ENCODE measurements at regions not wholly inside any gene's neighbourhood (a gene's known extent, or its start where the extent isn't known, plus 50 kb on each side); places are given as distances from the start of the nearest gene placed in this dataset.
"Not testable (repeated sequence)": the region's sequence is repeated elsewhere in the genome, so short reads cannot be mapped to it uniquely, and the experiment has no call there.

GRCh38 chr14:30419037-30419436 lies 139.9 kb upstream of the G2E3 start:
- DNase-seq (ENCODE audit: low read depth), result no peak

GRCh38 chr14:30420515-30420914 lies 138.4 kb upstream of the G2E3 start:
- no peak for DNase-seq (ENCODE audit: low read depth)

- DNase-seq (ENCODE audit: low read depth), result no peak
Measured at GRCh38 chr14:30426463-30426862, 132.5 kb upstream of the G2E3 start.

GRCh38 chr14:30427401-30427800 lies 131.6 kb upstream of the G2E3 start:
- DNase-seq (ENCODE audit: low read depth), result no peak

GRCh38 chr14:30427846-30428245 lies 131.1 kb upstream of the G2E3 start:
- DNase-seq (ENCODE audit: low read depth), result no peak

GRCh38 chr14:30431552-30431951 lies 127.4 kb upstream of the G2E3 start:
- DNase-seq (ENCODE audit: low read depth), result no peak

GRCh38 chr14:30440961-30441360 lies 118.0 kb upstream of the G2E3 start:
- DNase-seq (ENCODE audit: low read depth), result no peak

GRCh38 chr14:30443368-30444007 lies 115.5 kb upstream of the G2E3 start:
- peak; percentile 33 for DNase-seq (ENCODE audit: low read depth)

- no peak for DNase-seq (ENCODE audit: low read depth)
Measured at GRCh38 chr14:30444451-30444850, 114.5 kb upstream of the G2E3 start.

GRCh38 chr14:30445011-30445793 lies 113.8 kb upstream of the G2E3 start:
- DNase-seq (ENCODE audit: low read depth), result no peak

- DNase-seq (ENCODE audit: low read depth), result no peak
Measured at GRCh38 chr14:30445852-30446251, 113.1 kb upstream of the G2E3 start.

GRCh38 chr14:30450631-30451545 lies 108.1 kb upstream of the G2E3 start:
- no peak for DNase-seq (ENCODE audit: low read depth)

- no peak for DNase-seq (ENCODE audit: low read depth)
Measured at GRCh38 chr14:30456296-30456695, 102.7 kb upstream of the G2E3 start.

GRCh38 chr14:30462358-30462757 lies 96.6 kb upstream of the G2E3 start:
- no peak for DNase-seq (ENCODE audit: low read depth)

GRCh38 chr14:30464481-30464880 lies 94.5 kb upstream of the G2E3 start:
- DNase-seq (ENCODE audit: low read depth), result no peak

- no peak for DNase-seq (ENCODE audit: low read depth)
Measured at GRCh38 chr14:30468354-30468753, 90.6 kb upstream of the G2E3 start.

GRCh38 chr14:30471980-30472379 lies 87.0 kb upstream of the G2E3 start:
- no peak for DNase-seq (ENCODE audit: low read depth)

- not testable (repeated sequence) for DNase-seq (ENCODE audit: low read depth)
Measured at GRCh38 chr14:30473846-30474696, 84.9 kb upstream of the G2E3 start.

- no peak for DNase-seq (ENCODE audit: low read depth)
Measured at GRCh38 chr14:30482276-30482675, 76.7 kb upstream of the G2E3 start.

GRCh38 chr14:30484201-30484600 lies 74.8 kb upstream of the G2E3 start:
- DNase-seq (ENCODE audit: low read depth), result no peak

GRCh38 chr14:30484976-30485375 lies 74.0 kb upstream of the G2E3 start:
- DNase-seq (ENCODE audit: low read depth), result no peak
